DOHH2 (cell line): ENCODE measurements at regions not wholly inside any gene's neighbourhood (a gene's known extent, or its start where the extent isn't known, plus 50 kb on each side); places are given as distances from the start of the nearest gene placed in this dataset.

Source experiments
- H3F3A ChIP-seq: fragments of 200-600 bp; sonication (generic), shearing (Covaris generic); 2 replicates; pipeline ENCODE4 v1.6.0; 2016; ENCODE audit warnings: antibody characterized with exemption, mild to moderate bottlenecking; ENCODE audit not compliant: control insufficient read depth, insufficient read depth
- H3K27ac ChIP-seq: fragments of 200-600 bp; sonication (generic); 2 replicates; pipeline ENCODE4 v1.5.1; 2014; ENCODE audit warnings: low read depth, mild to moderate bottlenecking, low read length, moderate library complexity
- H3K27me3 ChIP-seq: fragments of 200-600 bp; sonication (generic); 2 replicates; pipeline ENCODE4 v1.6.1; 2014; ENCODE audit warnings: mild to moderate bottlenecking, low read length, mixed read lengths; ENCODE audit not compliant: control insufficient read depth
- H3K36me3 ChIP-seq: fragments of 200-600 bp; sonication (generic); 2 replicates; pipeline ENCODE4 v1.6.1; 2014; ENCODE audit warnings: mild to moderate bottlenecking, low read length, moderate library complexity, mixed read lengths; ENCODE audit not compliant: control insufficient read depth
- H3K4me1 ChIP-seq: fragments of 200-600 bp; sonication (generic); 2 replicates; pipeline ENCODE4 v1.6.1; 2014; ENCODE audit warnings: mild to moderate bottlenecking, low read length, mixed read lengths; ENCODE audit not compliant: control insufficient read depth
- H3K4me2 ChIP-seq: fragments of 200-600 bp; sonication (generic); 2 replicates; pipeline ENCODE4 v1.6.0; 2014; ENCODE audit warnings: mild to moderate bottlenecking, low read length, moderate library complexity
- H3K4me3 ChIP-seq: fragments of 200-600 bp; sonication (generic); 2 replicates; pipeline ENCODE4 v1.5.1; 2014; ENCODE audit warnings: mild to moderate bottlenecking, low read length, mixed read lengths
- H3K79me2 ChIP-seq: fragments of 200-600 bp; sonication (generic); 2 replicates; pipeline ENCODE4 v1.6.1; 2014; ENCODE audit warnings: mild to moderate bottlenecking, low read length, mixed read lengths; ENCODE audit not compliant: control insufficient read depth
- H3K9me2 ChIP-seq: fragments of 200-600 bp; sonication (generic); replicated peaks from 2 replicates; pipeline ENCODE4 v1.6.1; 2014; ENCODE audit warnings: mild to moderate bottlenecking, low read length, mixed read lengths; ENCODE audit not compliant: control insufficient read depth
- H3K9me3 ChIP-seq: fragments of 200-600 bp; sonication (generic); 2 replicates; pipeline ENCODE4 v1.6.1; 2014; ENCODE audit warnings: antibody characterized with exemption, low read length, mixed read lengths; ENCODE audit not compliant: control insufficient read depth, insufficient read depth
- H4K20me1 ChIP-seq: fragments of 200-600 bp; sonication (generic); 2 replicates; pipeline ENCODE4 v1.6.0; 2014; ENCODE audit warnings: low read depth, mild to moderate bottlenecking, antibody characterized with exemption, low read length, moderate library complexity; ENCODE audit not compliant: control insufficient read depth, insufficient read depth
- EZH2phosphoT487 ChIP-seq: fragments of 200-600 bp; sonication (generic); IDR thresholded peaks from 2 replicates; pipeline ENCODE4 v1.6.1; 2017; ENCODE audit warnings: borderline replicate concordance, mild to moderate bottlenecking, antibody characterized with exemption, low read length, moderate library complexity, mixed read lengths
- TF ChIP-seq, protein P1 (sequence below): fragments of 200-600 bp; sonication (generic); IDR thresholded peaks from one replicate; pipeline ENCODE4 v1.5.1; 2014; ENCODE audit warnings: antibody characterized with exemption, mild to moderate bottlenecking, low read depth, low read length; ENCODE audit not compliant: poor library complexity, severe bottlenecking

GRCh38 chr2:104521247-104521646, 332.7 kb upstream of the POU3F3 start:
- H3K4me3 ChIP-seq: no peak overlapping the region
- no peaks in the 10 kb centered on the region for H3K9me3 ChIP-seq
- H3K79me2 ChIP-seq: no peaks in the 10 kb centered on the region
- no peak overlapping the region for H3K4me2 ChIP-seq
- H4K20me1 ChIP-seq: no peaks in the 10 kb centered on the region
- H3K4me1 ChIP-seq: no peaks in the 10 kb centered on the region
- H3K27me3 ChIP-seq: no peaks in the 10 kb centered on the region
- no peak for TF ChIP-seq EZH2phosphoT487
- TF ChIP-seq, protein P1, sequence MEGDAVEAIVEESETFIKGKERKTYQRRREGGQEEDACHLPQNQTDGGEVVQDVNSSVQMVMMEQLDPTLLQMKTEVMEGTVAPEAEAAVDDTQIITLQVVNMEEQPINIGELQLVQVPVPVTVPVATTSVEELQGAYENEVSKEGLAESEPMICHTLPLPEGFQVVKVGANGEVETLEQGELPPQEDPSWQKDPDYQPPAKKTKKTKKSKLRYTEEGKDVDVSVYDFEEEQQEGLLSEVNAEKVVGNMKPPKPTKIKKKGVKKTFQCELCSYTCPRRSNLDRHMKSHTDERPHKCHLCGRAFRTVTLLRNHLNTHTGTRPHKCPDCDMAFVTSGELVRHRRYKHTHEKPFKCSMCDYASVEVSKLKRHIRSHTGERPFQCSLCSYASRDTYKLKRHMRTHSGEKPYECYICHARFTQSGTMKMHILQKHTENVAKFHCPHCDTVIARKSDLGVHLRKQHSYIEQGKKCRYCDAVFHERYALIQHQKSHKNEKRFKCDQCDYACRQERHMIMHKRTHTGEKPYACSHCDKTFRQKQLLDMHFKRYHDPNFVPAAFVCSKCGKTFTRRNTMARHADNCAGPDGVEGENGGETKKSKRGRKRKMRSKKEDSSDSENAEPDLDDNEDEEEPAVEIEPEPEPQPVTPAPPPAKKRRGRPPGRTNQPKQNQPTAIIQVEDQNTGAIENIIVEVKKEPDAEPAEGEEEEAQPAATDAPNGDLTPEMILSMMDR: peak; percentile 50
- no peaks in the 10 kb centered on the region for H3K9me2 ChIP-seq
- H3K27ac ChIP-seq: no peak overlapping the region
- H3K36me3 ChIP-seq: no peaks in the 10 kb centered on the region
- no peaks in the 10 kb centered on the region for H3F3A ChIP-seq

DNA sequence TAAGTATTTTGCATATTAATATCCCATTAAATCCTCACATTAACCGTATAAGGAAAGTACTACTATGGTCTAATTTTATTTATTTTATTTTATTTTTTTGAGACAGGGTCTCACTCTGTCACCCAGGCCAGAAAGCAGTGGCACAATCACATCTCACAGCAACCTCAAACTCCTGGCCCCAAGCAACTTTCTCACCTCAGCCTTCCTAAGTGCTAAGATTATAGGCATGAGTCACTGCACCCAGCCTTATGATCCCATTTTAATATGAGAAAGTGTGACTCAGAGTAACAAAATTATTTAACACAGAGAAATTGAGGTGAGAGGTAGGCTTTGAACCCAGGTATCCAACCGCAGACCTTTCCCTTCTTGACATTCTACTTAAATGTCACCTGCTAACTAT, 330.0 kb upstream of the POU3F3 start:
- H3F3A ChIP-seq: no peaks in the 10 kb centered on the region
- H3K4me3 ChIP-seq: no peak overlapping the region
- no peaks in the 10 kb centered on the region for H4K20me1 ChIP-seq
- H3K36me3 ChIP-seq: no peaks in the 10 kb centered on the region
- no peaks in the 10 kb centered on the region for H3K79me2 ChIP-seq
- H3K4me1 ChIP-seq: no peaks in the 10 kb centered on the region
- no peak overlapping the region for H3K27ac ChIP-seq
- no peaks in the 10 kb centered on the region for H3K27me3 ChIP-seq
- no peaks in the 10 kb centered on the region for H3K9me2 ChIP-seq
- H3K9me3 ChIP-seq: no peaks in the 10 kb centered on the region
- TF ChIP-seq, protein P1: no peak
- no peak for TF ChIP-seq EZH2phosphoT487
- no peak overlapping the region for H3K4me2 ChIP-seq

GRCh38 chr2:104528101-104528500, 325.8 kb upstream of the POU3F3 start:
- no peak overlapping the region for H3K4me2 ChIP-seq
- TF ChIP-seq, protein P1: no peak
- TF ChIP-seq EZH2phosphoT487: no peak

DNA sequence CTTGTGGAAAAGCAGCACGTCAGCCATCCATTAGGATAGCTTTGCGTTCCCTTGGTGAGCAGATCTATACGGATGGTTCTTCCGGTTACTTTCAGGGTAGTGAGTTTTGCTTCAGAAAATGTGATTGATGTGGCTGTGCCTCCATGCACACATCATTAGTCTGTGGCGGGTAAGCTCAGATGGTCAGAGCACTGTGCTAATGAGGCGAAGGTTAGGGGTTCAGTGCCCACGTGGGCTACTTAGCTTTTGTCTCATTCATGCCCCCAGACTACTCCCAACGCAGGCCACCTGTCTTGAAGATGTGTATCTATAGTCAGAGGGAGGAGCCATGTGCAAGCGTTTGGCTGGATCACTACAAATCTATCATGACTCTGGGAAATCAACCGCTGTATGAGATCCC, 322.8 kb upstream of the POU3F3 start:
- no peak for TF ChIP-seq EZH2phosphoT487
- TF ChIP-seq, protein P1: no peak

More at GRCh38 chr2:104528101-104528500, 325.8 kb upstream of the POU3F3 start:
- Histone ChIP-seq H4K20me1 (no peaks in the 10 kb centered on the region), H3K4me3 (no peak overlapping the region), H3K79me2 (no peaks in the 10 kb centered on the region), H3K9me2 (no peaks in the 10 kb centered on the region), H3K36me3 (no peaks in the 10 kb centered on the region), H3K4me1 (no peaks in the 10 kb centered on the region), H3F3A (no peaks in the 10 kb centered on the region), H3K27ac (no peak overlapping the region), H3K9me3 (no peaks in the 10 kb centered on the region), H3K27me3 (no peaks in the 10 kb centered on the region)

More for the DNA sequence above, 322.8 kb upstream of the POU3F3 start:
- Histone ChIP-seq H3K27me3 (no peaks in the 10 kb centered on the region), H3K79me2 (no peaks in the 10 kb centered on the region), H3K4me3 (no peak overlapping the region), H3K9me2 (no peaks in the 10 kb centered on the region), H3K9me3 (no peaks in the 10 kb centered on the region), H3K36me3 (no peaks in the 10 kb centered on the region), H4K20me1 (no peaks in the 10 kb centered on the region), H3K4me2 (no peak overlapping the region), H3K4me1 (no peaks in the 10 kb centered on the region), H3K27ac (no peak overlapping the region), H3F3A (no peaks in the 10 kb centered on the region)
